Activated CD4-positive, CD25-positive, alpha-beta regulatory T cell (primary cell): ENCODE measurements at regions not wholly inside any gene's neighbourhood (a gene's known extent, or its start where the extent isn't known, plus 50 kb on each side); places are given as distances from the start of the nearest gene placed in this dataset.

Experiments
- DNase-seq, 4 experiments: peaks; one replicate each; lab custom pipeline; 2025; lab: John Stamatoyannopoulos, UW

DNA sequence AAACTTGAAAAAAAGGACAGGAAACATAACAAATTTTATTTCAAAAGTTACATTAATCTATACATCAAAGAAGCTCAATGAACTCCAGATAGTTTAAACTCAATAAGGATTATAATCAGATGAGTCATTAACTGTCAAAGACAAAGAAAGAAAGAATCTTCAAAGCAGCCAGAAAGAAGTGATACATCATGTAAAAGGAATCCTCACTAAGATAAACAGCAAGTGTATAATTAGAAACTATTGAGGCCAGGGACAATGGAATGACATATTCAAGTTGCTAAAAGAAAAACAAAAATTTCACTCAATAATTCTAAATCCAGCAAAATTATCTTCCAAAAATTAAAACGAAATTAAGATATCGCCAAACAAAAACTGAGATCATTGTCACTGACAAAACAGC, 161.6 kb upstream of the NWD2 start:
- DNase-seq: no peak

DNA sequence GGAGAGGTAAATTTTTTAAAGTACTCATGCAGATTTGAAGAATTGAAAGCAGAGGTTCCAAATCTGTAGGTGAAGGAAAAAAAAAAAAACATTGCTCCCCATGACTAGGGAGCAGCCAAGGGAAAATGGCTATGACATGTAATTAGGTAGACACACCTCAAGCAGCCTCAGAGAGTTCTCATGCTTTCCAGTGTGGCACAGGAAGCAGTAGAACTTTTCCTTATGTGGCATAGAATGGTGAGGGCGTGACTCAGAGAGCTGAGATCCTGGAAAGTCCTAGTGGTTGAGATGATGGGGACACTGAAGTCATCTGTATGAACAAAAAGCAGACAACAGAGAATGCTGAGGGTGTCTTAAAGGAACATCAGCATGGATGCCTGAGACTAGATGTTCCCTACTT, 148.6 kb upstream of the NWD2 start:
- no peak for DNase-seq

DNA sequence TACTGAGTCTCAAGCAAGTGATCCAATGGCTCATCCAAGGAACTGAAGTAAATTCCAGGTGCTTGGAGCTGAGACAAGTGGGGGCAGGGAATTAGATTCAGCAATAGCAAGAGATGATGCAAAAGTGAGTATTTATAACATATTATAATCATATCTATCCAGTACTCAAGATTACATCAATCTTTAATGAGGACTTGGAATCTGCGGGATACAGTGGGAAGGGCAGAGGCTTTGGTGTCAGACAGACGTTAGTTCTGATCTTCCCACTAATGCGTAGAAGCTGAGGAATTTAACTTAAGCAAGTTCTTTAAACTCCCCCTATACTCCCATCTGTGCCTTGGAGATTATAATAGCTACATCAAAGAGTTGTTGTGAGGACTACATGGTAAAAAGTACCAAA, 143.4 kb upstream of the NWD2 start:
- no peak for DNase-seq

DNA sequence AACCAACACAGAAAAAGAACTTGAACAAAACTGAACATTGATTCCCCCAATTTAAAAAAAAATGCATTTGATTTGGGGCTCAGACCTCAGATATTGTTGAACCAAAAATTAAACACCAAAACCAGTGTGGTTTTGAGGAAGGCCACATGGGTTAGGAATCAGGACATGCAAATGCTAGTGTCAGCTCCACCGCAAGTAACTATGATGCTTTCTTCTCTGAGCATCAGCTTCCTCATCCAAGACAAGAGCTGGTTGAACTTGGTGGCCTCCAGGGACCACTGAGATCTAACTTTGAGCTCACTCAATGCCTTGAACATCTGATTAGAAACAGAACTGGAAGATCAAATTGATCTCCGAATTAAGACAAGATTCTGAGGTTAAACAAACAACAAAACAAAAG, 142.9 kb upstream of the NWD2 start:
- no peak for DNase-seq

DNA sequence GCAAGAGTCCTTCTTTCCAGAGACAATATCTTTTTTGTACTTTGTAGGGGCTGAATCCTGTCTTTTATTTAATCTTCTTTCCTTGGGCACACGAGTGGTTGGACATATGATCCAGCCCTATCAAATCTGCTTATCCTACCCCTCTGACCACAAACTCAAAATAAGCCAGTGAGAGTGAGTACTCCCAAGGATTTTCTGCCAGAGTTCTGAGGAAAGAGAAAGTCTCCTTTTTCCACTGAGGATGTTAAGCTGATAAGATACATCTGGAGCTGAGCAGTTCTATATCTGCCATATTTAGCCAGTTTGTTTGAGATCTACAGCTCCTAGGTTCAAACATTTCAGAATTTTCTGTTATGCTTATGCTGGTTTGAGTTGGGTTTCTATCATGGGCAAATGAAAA, 134.8 kb upstream of the NWD2 start:
- no peak for DNase-seq

DNA sequence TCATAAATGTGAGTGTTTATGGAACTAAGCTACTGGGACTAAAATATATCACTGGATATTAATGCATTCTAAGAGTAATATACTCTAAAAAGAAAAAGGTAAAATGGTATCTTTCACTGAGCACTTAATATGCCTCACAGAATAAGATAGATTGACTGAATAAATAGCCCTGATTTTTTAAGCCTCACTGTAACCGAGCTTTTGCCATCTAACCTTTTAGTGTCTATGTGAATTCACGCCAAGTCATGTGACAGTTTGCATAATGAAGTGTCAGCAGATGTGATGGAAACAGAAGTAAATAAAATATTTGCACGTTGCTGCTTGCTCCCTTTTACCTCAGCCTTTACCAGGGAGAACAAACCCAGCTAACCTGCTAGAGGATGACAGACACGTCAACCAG, 119.7 kb upstream of the NWD2 start:
- no peak for DNase-seq

DNA sequence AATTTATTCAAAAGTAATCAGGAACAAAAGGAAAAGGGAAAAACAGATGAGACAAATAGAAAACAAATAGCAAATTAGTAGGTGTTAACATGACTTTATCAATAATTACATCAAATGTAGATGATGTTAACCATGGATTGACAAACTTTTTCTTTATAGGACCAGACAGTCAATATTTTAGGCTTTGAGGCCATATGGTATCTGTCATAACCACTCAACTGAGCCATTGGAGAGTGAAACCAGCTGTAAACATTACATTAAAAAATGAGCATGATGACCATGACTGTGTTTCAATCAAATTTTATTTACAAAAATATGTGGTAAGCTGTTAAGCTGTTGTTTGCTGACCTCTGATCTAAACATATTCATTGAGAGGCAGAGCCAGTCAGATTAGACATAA, 118.5 kb upstream of the NWD2 start:
- DNase-seq: no peak

DNA sequence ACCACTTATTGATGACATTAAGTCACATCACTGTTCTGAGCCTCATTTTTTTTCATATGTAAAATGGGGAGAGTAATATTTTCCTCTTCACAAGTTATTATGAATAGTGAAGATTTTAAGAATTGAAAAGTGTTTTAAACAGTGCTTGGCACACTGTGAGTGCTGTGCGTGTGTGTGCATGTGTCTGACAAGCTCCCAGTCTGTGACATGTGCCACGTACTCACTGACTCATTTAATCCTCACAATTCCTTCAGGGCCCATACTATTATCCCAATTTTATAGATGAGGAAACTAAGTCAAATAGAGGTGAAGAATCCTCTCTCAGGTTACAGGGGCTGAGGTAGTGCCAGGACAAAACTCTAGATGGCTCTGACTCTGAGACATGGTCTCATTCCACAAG, 114.1 kb upstream of the NWD2 start:
- no peak for DNase-seq

DNA sequence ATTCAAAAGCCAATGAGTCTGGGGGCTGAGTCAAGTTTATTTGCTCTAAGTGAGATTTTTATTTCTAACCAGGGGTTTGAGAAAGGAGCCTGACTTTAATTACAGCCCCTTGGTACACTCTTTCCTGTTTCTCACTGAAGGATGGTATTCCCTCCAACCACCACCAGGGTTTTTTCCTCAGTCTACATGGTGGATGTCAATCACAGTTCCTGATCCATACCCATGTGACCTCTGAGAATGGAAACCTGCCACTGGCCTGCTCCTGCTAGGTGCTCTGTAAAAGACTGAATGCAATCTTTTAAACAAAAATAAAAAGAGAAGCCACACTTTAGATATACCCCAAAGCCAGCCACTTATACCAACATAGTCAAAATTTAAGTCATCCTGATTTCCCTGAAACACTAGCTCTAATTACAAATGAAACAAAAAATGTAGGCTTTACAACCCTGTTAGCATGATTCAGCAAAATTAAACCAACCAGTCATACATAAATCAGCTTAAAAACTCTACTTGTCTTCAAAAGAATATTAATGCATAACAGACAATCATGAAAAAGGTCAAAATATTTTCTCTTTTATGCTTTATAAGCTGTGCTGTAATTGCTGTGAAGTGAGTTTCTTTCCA, 112.1 kb upstream of the NWD2 start:
- DNase-seq: no peak

DNA sequence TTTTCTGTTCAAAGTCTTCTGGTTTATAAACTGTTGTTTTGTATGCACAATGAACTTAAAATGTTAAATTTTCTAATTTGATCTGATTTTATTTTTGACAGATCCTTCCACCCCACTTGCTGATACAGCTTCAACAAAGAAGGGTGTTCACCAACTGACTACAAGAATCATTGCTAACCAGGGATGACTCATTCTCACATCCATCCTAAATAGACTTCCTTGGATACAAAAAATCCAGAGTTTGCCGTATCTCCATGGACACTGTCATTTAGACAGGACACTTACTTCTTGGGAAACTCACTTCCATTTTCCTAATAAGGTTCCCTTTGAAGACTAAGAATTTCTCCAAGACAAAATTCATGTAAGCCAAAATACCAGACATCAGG, 111.6 kb upstream of the NWD2 start:
- no peak for DNase-seq

DNA sequence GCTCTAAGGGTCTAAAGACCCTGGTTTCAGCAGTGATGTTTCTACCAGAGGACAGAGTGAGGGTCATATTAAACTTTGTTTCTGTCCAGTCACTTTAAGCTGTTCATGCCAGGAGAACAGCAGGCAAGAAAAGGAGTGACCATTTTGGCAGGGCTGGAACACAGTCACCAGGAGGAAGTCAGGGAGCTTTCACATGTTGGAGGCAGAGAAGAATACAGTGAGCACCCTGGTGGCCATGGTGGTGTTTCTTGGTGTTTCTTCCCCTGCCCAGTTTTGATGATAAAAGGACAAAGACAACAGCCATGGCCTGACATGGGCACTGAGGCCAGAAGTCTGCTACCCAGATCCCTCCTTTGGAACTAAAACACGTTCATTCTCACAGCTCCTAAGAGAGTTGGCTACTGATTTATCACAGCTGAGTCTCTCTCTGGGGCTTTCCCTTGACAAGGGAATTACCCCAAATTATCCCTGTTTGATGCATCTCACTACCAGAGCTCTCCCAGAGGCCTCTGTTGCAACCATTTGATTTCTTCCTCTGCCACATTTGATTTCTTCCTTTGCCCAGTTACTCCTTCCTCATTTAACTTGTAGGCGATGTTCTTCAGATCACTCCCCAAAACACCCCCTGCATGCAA, 106.4 kb upstream of the NWD2 start:
- DNase-seq: no peak

DNA sequence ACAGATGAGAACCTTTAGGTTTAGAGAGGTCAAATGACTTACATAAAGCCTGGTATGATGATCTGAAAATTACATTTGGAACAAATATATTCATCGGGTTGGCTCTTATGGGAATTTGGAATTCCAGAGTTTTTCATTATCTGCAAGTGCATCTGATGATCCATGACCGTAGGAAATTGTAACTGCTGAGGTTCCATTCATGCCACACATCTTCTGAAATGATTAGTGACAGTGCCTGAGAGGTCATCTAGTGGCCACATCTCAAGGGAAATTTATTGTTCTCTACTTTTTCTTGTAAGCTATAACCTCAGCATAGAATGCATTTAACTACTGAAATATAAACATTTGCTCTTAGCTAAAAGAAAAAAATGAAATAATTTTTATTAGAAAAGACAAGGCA, 105.8 kb upstream of the NWD2 start:
- no peak for DNase-seq

DNA sequence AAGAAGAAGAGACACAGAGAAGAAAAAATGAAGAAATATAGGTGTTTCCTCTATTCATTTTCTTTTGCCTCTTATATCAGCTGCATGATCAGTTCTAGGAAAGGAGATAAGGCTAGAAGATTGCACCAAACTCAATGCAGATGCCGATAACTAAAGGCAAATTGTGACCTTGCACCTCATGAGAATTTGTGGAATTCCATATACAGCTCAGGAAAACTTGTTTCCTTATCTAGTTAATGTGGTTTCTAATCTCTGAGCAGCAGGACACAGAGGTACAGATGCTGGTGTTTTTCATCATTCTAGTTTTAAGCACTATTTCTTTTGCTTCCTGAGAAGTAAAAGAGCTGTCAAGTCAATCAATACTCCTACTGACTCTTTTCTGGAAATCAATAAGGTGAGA, 104.6 kb upstream of the NWD2 start:
- DNase-seq: no peak

DNA sequence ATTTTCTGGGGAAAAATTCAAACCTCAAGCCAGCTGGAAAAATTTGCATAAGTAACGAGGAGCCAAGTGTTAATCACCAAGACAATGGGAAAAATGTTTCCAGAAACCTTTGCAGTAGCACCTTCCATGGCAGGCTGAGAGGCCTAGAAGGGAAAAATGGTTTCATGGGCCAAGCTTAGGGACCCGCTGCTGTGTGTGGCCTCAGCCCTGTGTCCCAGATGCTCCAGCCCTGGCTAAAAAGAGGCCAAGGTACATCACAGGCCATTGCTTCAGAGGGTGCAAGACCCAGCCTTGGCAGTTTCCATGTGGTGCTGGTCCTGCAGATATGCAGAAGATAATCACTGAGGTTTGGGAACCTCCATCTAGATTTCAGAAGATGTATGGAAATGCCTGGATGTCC, 98.3 kb upstream of the NWD2 start:
- no peak for DNase-seq

DNA sequence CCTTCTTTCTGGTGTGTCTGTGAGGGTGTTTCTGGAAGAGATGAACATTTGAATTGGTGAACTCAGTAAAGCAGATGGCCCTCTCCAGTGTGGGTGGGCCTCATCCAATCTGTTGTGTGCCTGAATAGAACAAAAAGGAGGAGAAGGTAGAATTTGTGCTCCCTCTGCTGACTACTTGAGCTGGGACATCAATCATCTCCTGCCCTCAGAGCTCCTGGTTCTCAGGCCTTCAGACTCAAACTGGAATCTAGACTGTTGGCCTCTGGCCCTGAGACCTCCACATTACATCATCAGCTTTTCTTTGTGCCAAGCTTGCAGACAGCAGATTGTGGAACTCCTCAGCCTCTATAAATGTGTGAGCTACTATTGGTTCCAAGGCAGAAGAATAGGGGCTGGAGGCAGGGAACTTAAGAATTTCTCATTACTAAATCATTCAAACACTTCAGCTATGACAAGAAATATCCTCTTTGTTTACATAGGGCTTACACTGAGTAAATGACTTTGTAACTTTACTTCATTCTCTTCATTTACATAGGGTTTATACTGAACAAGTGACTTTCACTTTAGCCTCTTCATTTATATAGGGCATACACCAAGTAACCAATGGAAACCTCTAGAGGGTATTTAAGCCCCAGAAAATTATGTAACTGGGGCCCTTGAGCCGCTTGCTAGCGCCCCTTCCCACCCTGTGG, 86.9 kb upstream of the NWD2 start:
- no peak for DNase-seq

DNA sequence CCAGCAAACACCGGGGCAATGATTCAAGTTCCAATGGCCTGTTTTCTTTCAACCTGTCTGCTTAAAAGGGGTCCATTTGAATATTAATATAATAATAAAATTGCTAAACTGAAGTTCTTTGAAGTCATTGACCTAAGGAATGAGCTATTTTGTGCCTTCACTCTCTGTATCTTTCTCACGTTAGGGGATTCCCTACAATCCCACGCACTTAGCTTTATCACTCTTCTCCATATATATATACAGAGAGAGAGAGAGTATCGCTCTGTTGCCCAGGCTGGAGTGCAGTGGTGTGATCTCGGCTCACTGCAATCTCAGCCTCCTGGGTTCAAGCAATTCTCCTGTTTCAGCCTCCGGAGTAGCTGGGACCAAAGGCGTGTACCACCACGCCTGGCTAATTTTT, 83.9 kb upstream of the NWD2 start:
- no peak for DNase-seq

DNA sequence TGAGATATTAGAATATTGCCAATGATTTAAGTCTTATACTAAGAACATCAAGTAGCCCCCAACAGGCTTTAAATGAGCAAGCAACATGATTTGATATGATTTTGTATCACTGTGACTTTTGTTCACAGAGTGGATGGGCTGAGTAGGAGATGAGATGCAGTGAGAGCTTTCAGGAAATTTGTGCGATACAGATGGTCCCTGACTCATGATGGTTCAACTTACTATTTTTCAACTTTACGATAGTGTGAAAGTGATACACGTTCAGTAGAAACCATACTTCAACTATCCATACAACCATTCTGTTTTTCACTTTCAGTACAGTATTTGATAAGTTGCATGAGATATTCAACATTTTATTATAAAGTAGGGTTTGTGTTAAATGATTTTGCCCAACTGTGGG, 78.7 kb upstream of the NWD2 start:
- DNase-seq: no peak

DNA sequence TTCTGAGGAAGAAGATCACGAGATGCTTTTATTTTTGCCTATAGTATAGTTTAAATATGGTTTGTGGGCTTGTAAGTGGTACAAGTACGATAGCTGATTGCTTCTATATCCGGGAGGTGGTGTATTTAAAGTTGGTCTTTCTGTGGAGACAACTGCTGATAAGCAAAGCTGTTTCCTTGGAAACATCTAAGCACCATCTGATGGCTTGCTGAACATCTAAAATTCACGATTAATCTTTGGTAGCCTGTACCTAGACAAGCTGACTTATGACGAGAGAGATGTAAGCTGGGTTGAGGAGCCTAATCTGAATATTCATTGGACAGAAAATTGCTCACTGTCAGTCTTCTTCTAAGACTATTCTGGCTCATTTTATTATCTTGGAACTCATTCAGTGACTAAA, 74.6 kb upstream of the NWD2 start:
- DNase-seq: no peak

DNA sequence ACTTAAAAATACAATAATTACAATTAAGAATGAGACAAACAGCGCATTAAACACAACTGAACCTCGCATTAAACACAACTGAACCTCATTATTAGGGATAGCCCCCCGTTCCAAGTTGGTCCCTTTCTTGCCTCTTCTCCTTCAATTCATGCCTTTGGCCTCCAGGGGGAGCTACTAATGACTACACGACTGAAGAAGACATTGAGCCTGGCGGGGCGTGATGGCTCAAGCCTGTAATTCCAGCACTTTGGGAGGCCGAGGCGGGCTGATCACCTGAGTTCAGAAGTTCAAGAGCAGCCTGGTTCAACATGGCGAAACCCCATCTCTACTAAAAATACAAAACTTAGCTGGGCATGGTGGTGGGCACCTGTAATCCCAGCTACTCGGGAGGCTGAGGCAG, 56.4 kb upstream of the NWD2 start:
- DNase-seq: no peak
